Activated T-cell treated with anti-CD3 and anti-CD28 coated beads, Interleukin-2, amount 50 U/mL, for 72 hours (primary cell): ENCODE measurements at regions not wholly inside any gene's neighbourhood (a gene's known extent, or its start where the extent isn't known, plus 50 kb on each side); places are given as distances from the start of the nearest gene placed in this dataset.

Experiments
- ATAC-seq, 2 donors: fragments of 150-1000 bp; cut with Tn5 transposase; replicated peaks in 1 of 2; 2 replicates each; pipeline ENCODE4 v1.10.0; 2021; ENCODE audit warnings: moderate library complexity in 2 of 2, mild to moderate bottlenecking in 1 of 2
- DNase-seq, 2 donors: peaks; one replicate each; pipeline ENCODE4 v3.0.0; 2021 to 2022; ENCODE audit warnings: mixed read lengths in 1 of 2
- H3K27ac Mint-ChIP-seq: one replicate; pipeline ENCODE4 v1.8.0; 2022; ENCODE audit warnings: mild to moderate bottlenecking, moderate library complexity, mixed read lengths
- H3K27me3 Mint-ChIP-seq: one replicate; pipeline ENCODE4 v1.8.0; 2022; ENCODE audit warnings: low read depth, mixed read lengths
- H3K36me3 Mint-ChIP-seq, 2 donors: one replicate each; pipeline ENCODE4 v1.8.0; 2022; ENCODE audit warnings: mixed read lengths in 2 of 2, mild to moderate bottlenecking in 1 of 2; ENCODE audit not compliant: insufficient read depth in 2 of 2
- H3K4me1 Mint-ChIP-seq: one replicate; pipeline ENCODE4 v1.8.0; 2022; ENCODE audit warnings: low read depth, mixed read lengths
- H3K4me3 Mint-ChIP-seq, 2 donors: one replicate each; pipeline ENCODE4 v1.8.0; 2022; ENCODE audit warnings: mild to moderate bottlenecking in 2 of 2, mixed read lengths in 2 of 2, moderate library complexity in 2 of 2
- H3K9me3 Mint-ChIP-seq, 2 donors: one replicate each; pipeline ENCODE4 v1.8.0; 2022; ENCODE audit warnings: mixed read lengths in 2 of 2

- no peak for ATAC-seq
- Mint-ChIP-seq H3K27me3 (no peaks in the 10 kb centered on the region), H3K9me3 (no peaks in the 10 kb centered on the region), H3K36me3 (no peaks in the 10 kb centered on the region), H3K4me1 (no peaks in the 10 kb centered on the region), H3K4me3 (no peak overlapping the region), H3K27ac (no peak overlapping the region)
- DNase-seq: no peak
Observed at GRCh38 chr20:61186771-61187472, 65.1 kb upstream of the CDH4 start.

GRCh38 chr20:61189534-61189933 lies 62.5 kb upstream of the CDH4 start:
- DNase-seq (no peak), ATAC-seq (no peak)
- Mint-ChIP-seq H3K4me3 (no peak overlapping the region), H3K27me3 (no peaks in the 10 kb centered on the region), H3K27ac (no peak overlapping the region), H3K9me3 (no peaks in the 10 kb centered on the region), H3K4me1 (no peaks in the 10 kb centered on the region), H3K36me3 (no peaks in the 10 kb centered on the region)

- no peak for ATAC-seq
- Mint-ChIP-seq H3K36me3 (no peaks in the 10 kb centered on the region), H3K4me1 (no peaks in the 10 kb centered on the region), H3K27ac (no peak overlapping the region), H3K27me3 (no peaks in the 10 kb centered on the region), H3K4me3 (no peak overlapping the region), H3K9me3 (no peaks in the 10 kb centered on the region)
- DNase-seq: no peak
Observed at GRCh38 chr20:61191096-61191495, 61.0 kb upstream of the CDH4 start.

GRCh38 chr20:61192337-61192950 lies 59.6 kb upstream of the CDH4 start:
- DNase-seq (no peak), ATAC-seq (no peak)
- no peaks in the 10 kb centered on the region for H3K4me1 Mint-ChIP-seq
- no peaks in the 10 kb centered on the region for H3K27me3 Mint-ChIP-seq
- H3K4me3 Mint-ChIP-seq: no peak overlapping the region
- H3K27ac Mint-ChIP-seq: no peak overlapping the region
- no peaks in the 10 kb centered on the region for H3K36me3 Mint-ChIP-seq
- no peaks in the 10 kb centered on the region for H3K9me3 Mint-ChIP-seq

GRCh38 chr20:61193164-61193563 lies 58.9 kb upstream of the CDH4 start:
- H3K27me3 Mint-ChIP-seq: no peaks in the 10 kb centered on the region
- no peak overlapping the region for H3K27ac Mint-ChIP-seq
- no peaks in the 10 kb centered on the region for H3K9me3 Mint-ChIP-seq
- no peaks in the 10 kb centered on the region for H3K4me1 Mint-ChIP-seq
- no peaks in the 10 kb centered on the region for H3K36me3 Mint-ChIP-seq
- H3K4me3 Mint-ChIP-seq: no peak overlapping the region
- ATAC-seq (no peak), DNase-seq (no peak)
